ENCODE measurements at regions not wholly inside any gene's neighbourhood (a gene's known extent, or its start where the extent isn't known, plus 50 kb on each side); places are given as distances from the start of the nearest gene placed in this dataset.
"Not testable (repeated sequence)": the region's sequence is repeated elsewhere in the genome, so short reads cannot be mapped to it uniquely, and the experiment has no call there.

- Histone ChIP-seq H3K4me1 (no peaks in the 10 kb centered on the region), H3K27me3 (ENCODE audit: insufficient read depth in 3 of 3, low read length in 2 of 3) (no peaks in the 10 kb centered on the region), H3K36me3 (ENCODE audit: insufficient read depth in 1 of 2, low read depth in 1 of 2) (no peaks in the 10 kb centered on the region), H3K9me3 (no peaks in the 10 kb centered on the region), H3K4me3 (no peak overlapping the region), H3K27ac (no peak overlapping the region)
- WGBS, 3 donors: 83 to 86% (median 85%) methylated on average over 7 of the region's 7 CpGs
- DNase-seq (no peak), ATAC-seq (no peak)
- TF ChIP-seq, protein P1, sequence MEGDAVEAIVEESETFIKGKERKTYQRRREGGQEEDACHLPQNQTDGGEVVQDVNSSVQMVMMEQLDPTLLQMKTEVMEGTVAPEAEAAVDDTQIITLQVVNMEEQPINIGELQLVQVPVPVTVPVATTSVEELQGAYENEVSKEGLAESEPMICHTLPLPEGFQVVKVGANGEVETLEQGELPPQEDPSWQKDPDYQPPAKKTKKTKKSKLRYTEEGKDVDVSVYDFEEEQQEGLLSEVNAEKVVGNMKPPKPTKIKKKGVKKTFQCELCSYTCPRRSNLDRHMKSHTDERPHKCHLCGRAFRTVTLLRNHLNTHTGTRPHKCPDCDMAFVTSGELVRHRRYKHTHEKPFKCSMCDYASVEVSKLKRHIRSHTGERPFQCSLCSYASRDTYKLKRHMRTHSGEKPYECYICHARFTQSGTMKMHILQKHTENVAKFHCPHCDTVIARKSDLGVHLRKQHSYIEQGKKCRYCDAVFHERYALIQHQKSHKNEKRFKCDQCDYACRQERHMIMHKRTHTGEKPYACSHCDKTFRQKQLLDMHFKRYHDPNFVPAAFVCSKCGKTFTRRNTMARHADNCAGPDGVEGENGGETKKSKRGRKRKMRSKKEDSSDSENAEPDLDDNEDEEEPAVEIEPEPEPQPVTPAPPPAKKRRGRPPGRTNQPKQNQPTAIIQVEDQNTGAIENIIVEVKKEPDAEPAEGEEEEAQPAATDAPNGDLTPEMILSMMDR (IDR thresholded peaks at IDR 0.05): no peak
- intact Hi-C loops (cut with DNase I): no loop called here
These were observed 69.2 kb upstream of the LTA4H start for GRCh38 chr12:96104566-96104965.

- DNase-seq (no peak), ATAC-seq (no peak)
- Histone ChIP-seq H3K36me3 (ENCODE audit: insufficient read depth in 1 of 2, low read depth in 1 of 2) (no peaks in the 10 kb centered on the region), H3K27me3 (ENCODE audit: insufficient read depth in 3 of 3, low read length in 2 of 3) (no peaks in the 10 kb centered on the region), H3K9me3 (no peaks in the 10 kb centered on the region), H3K27ac (no peak overlapping the region), H3K4me3 (no peak overlapping the region), H3K4me1 (no peaks in the 10 kb centered on the region)
- TF ChIP-seq, protein P1 (IDR thresholded peaks at IDR 0.05): no peak
- WGBS, 3 donors: 73 to 79% (median 76%) methylated on average over 2 of the region's 2 CpGs
- intact Hi-C loops (cut with DNase I): loop anchor here in 1 of 2 donors (2.0 kb wide), 1 partner anchor 23 kb away; no protein-coding TSS in a partner anchor
These were observed 70.8 kb upstream of the LTA4H start for GRCh38 chr12:96106137-96106536.

- Histone ChIP-seq H3K36me3 (ENCODE audit: insufficient read depth in 1 of 2, low read depth in 1 of 2) (no peaks in the 10 kb centered on the region), H3K4me1 (no peaks in the 10 kb centered on the region), H3K4me3 (no peak overlapping the region), H3K27me3 (ENCODE audit: insufficient read depth in 3 of 3, low read length in 2 of 3) (no peaks in the 10 kb centered on the region), H3K9me3 (no peaks in the 10 kb centered on the region), H3K27ac (peak overlapping the region; percentile 36)
- DNase-seq (no peak), ATAC-seq (no peak)
- intact Hi-C loops (cut with DNase I): loop anchor here in 1 of 2 donors (2.0 kb wide), 1 partner anchor 22 kb away; no protein-coding TSS in a partner anchor
- TF ChIP-seq, protein P1 (IDR thresholded peaks at IDR 0.05): no peak
- 67 to 81% (median 68%) methylated on average over 5 of the region's 5 CpGs for WGBS, 3 donors
These were observed 71.8 kb upstream of the LTA4H start for GRCh38 chr12:96107236-96107635.

DNA sequence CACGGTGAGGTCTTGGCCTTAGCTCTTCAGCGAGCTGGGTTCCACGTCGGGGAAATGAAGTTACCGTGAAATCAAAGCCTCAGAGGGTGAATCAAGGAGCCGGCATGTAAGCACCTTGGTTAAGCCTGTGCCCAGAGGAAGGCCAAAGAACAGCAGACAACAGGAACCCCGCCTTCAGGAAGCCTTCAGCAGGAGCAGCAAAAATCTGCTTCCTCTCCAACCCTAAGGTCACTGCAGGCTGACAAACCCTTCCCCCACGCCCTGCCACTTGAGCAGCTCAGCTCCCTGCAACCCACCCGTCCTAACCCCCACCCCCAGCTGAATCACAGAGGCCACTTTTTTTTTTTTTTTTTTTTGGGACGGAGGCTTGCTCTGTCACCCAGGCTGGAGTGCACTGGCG, 72.9 kb upstream of the LTA4H start:
- WGBS, 3 donors: 29 to 36% (median 34%) methylated on average over 10 to 11 of the region's 11 CpGs
- intact Hi-C loops (cut with DNase I): no loop called here

DNA sequence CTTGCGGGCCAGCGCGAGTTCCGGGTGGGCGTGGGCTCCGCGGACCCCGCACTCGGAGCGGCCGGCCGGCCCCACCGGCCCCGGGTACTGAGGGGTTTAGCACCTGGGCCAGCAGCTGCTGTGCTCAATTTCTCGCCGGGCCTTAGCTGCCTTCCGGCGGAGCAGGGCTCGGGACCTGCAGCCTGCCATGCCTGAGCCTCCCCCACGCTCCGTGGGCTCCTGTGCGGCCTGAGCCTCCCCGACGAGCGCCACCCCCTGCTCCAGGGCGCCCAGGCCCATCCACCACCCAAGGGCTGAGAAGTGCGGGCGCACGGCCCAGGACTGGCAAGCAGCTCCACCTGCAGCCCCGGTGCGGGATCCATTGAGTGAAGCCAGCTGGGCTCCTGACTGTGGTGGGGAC, 73.6 kb upstream of the LTA4H start:
- 79 to 91% (median 85%) methylated on average over 29 to 31 of the region's 31 CpGs for WGBS, 3 donors
- not testable (repeated sequence) for H3K27me3 ChIP-seq (ENCODE audit: insufficient read depth in 3 of 3, low read length in 2 of 3)

More for the DNA sequence above, 72.9 kb upstream of the LTA4H start:
- no peaks in the 10 kb centered on the region for H3K9me3 ChIP-seq
- DNase-seq (peak in 1 of 2 donors; percentile 38), ATAC-seq (peak in 1 of 4 donors; percentile 26)
- TF ChIP-seq, protein P1 (IDR thresholded peaks at IDR 0.05): no peak
- H3K27me3 ChIP-seq (ENCODE audit: insufficient read depth in 3 of 3, low read length in 2 of 3): peaks cover 0 to 3% (median 0%) of the 10 kb centered on the region in 3 donors
- no peaks in the 10 kb centered on the region for H3K36me3 ChIP-seq (ENCODE audit: insufficient read depth in 1 of 2, low read depth in 1 of 2)
- no peaks in the 10 kb centered on the region for H3K4me1 ChIP-seq
- H3K27ac ChIP-seq: peak overlapping the region; percentile 36
- H3K4me3 ChIP-seq: no peak overlapping the region

More for the DNA sequence above, 73.6 kb upstream of the LTA4H start:
- H3K4me3 ChIP-seq; H3K9me3 ChIP-seq; H3K27ac ChIP-seq; H3K36me3 ChIP-seq (ENCODE audit: insufficient read depth in 1 of 2, low read depth in 1 of 2); intact Hi-C loops (cut with DNase I); ATAC-seq; H3K4me1 ChIP-seq; DNase-seq: not testable (repeated sequence)
